ENCODE measurements at regions not wholly inside any gene's neighbourhood (a gene's known extent, or its start where the extent isn't known, plus 50 kb on each side); places are given as distances from the start of the nearest gene placed in this dataset.
"Not testable (repeated sequence)": the region's sequence is repeated elsewhere in the genome, so short reads cannot be mapped to it uniquely, and the experiment has no call there.

DNA sequence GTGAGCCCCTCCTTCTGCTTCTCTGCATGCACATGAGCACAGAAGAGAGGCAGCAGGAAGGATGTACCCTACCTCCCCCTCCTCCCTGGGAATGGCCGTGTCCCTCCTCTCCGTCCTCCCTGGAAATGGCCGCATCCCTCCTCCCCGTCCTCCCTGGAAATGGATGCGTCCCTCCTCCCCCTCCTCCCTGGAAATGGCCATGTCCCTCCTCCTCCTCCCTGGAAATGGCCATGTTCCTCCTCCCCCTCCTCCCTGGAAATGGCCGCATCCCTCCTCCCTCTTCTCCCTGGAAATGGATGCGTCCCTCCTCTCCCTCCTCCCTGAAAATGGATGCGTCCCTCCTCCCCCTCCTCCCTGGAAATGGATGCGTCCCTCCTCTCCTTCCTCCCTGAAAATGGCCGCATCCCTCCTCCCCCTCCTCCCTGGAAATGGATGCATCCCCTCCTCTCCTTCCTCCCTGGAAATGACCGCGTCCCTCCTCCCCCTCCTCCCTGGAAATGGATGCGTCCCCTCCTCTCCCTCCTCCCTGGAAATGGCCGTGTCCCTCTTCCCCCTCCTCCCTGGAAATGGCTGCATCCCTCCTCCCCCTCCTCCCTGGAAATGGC, 428.6 kb downstream of the AACS start:
- DNase-seq (ENCODE audit: low read depth): no peak

- no peak for DNase-seq (ENCODE audit: low read depth)
Measured at GRCh38 chr12:125503128-125503527, 437.9 kb downstream of the AACS start.

- no peak for DNase-seq (ENCODE audit: low read depth)
Measured at GRCh38 chr12:125509195-125509594, 444.0 kb downstream of the AACS start.

GRCh38 chr12:125512541-125513298, 447.5 kb downstream of the AACS start:
- no peak for DNase-seq (ENCODE audit: low read depth)

GRCh38 chr12:125515887-125516286, 450.7 kb downstream of the AACS start:
- DNase-seq (ENCODE audit: low read depth): no peak

GRCh38 chr12:125518074-125518473, 452.8 kb downstream of the AACS start:
- DNase-seq (ENCODE audit: low read depth): no peak

DNA sequence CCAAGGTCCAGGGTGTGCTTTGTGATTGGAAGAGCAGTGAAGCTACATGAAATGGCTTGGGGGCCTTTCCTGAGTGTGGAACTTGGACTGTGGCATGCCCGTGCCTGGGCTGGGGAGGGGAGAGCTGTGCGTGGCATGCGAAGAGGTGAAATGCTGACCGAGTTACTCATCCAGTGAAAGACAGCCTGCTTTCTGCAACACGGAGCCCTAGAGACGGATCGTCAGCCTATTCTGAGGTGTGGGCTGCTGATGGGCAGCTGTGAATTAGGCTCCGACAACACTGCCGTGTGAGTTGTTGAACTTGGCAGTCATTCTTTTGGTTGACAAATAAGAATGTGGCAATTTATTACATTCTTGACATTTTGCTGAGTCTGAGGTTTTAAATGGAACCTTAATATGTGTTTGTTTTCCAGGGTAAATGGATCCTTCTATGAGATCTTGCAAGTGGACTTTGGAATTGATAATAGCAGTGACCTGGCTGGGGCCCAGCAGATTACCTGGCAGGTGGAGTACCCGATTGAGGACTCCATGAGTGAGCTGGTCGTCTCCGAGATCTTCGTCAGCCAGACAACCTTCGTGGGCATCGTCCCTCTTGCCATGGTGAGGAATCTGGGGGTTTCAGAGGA, 453.9 kb downstream of the AACS start:
- no peak for DNase-seq (ENCODE audit: low read depth)

GRCh38 chr12:125525879-125526278, 460.6 kb downstream of the AACS start:
- no peak for DNase-seq (ENCODE audit: low read depth)

GRCh38 chr12:125528281-125528680, 463.0 kb downstream of the AACS start:
- no peak for DNase-seq (ENCODE audit: low read depth)

DNA sequence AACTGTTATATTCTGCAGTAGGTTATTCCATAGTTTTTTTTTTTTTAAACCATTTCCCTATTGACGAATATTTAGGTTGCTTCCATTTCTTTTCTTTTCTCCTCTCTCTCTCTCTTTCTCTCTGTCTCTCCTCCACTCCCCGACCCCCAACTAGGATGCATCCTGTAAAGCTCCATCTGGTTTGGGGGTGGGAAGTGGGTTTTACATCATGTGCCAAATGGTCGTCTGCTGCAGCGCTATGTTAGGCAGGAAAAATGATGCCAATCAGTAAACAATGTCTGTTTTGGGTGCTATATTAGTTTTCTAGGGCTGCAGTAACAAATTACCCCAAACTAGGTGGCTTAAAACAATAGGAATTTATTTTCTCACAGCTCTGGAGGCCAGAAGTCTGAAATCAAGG, 465.0 kb downstream of the AACS start:
- DNase-seq (ENCODE audit: low read depth): no peak

DNA sequence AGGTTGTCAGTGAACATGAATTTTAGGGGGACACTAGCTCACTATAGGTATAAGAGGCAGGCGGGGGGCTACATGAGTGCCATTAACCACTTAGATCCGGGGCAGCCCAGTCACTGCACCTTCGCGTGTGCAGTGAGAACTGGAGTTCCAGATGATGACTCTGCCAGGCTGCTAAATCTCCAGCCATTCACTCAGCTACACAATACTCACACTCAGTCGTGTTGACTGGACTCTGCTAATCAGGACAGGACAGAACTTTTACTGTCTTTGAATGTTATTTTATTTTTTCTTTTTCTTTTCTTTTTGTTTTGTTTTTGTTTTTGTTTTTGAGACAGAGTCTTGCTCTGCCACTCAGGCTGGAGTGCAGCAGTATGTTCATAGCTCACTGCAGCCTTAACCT, 465.6 kb downstream of the AACS start:
- DNase-seq (ENCODE audit: low read depth): no peak

DNA sequence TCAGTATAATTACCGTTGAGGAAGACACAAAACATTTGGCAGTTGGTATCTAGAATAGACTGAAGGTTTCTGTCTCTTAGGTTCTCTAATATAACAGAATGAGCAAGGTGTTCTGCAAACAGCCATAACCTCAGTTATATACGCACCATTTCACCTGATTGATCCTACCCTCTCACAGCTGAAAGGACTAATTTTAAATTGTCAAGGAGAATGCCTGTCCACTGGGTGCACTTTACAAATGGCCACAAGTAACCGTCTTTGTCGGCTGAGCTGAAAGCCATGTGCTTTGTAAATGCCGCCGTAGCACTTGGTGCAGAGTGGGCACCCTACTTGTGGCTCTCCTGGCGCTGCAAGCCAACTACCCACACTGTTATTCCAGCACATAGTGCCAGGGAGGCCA, 466.3 kb downstream of the AACS start:
- DNase-seq (ENCODE audit: low read depth): no peak

- no peak for DNase-seq (ENCODE audit: low read depth)
Measured at GRCh38 chr12:125533434-125534029, 468.3 kb downstream of the AACS start.

DNA sequence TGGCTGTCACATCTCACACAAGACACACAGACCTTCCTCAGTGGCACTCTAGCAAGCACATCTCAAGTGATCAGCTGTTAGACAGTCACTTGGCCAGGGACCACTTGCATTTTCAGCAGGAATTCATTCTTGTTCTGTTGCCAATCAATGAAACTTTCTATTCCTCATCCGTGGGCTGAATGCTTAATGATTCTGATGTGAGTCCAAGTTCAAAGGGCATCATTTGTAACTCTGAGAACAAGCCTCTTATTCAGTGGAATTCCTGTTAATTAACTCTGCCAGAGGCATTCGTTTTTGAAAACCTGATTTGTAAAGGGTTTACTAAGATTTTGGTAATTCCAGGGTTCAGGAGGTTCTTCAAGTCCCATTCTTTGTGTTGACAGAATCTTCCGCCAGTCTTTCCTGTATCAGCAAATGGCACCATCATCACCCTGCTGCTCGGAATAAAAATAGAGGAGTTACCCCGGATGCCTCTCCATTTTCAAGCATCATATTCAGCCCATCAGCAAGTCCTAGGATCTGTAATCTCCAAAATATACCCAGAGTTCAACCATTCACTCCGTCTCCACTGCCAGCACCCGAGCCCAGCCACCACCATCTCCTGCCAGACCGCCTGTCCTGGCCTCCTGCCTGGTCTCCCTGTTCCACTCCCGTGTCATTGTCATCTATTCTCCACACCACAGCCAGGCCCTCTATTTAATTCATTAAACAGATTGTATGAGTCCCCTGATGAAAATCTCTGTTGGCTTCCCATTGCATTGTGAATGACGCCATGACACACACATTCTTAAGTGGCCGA, 473.4 kb downstream of the AACS start:
- DNase-seq (ENCODE audit: low read depth): no peak

- no peak for DNase-seq (ENCODE audit: low read depth)
Measured at GRCh38 chr12:125540580-125541204, 475.5 kb downstream of the AACS start.

DNA sequence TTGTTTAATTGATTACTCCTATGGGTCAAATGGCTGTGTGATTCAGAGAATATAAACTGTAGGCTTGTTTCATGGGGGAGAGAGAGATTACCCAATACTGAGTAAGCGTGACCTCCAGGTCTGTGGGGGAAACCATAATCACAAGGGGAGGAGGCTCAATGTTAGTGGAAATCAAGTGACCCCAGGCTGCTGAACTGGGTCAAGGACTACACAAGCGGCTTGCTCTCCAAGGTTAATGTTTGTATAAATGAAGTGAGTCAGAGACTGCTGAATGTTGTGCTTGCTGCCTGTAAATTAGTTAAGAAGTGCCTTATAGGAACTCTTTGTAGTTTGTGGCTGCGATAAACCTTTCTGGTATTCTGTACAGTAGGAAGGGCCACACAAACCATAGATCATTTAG, 479.7 kb downstream of the AACS start:
- DNase-seq (ENCODE audit: low read depth): no peak

- no peak for DNase-seq (ENCODE audit: low read depth)
Measured at GRCh38 chr12:125549171-125549570, 483.9 kb downstream of the AACS start.

DNA sequence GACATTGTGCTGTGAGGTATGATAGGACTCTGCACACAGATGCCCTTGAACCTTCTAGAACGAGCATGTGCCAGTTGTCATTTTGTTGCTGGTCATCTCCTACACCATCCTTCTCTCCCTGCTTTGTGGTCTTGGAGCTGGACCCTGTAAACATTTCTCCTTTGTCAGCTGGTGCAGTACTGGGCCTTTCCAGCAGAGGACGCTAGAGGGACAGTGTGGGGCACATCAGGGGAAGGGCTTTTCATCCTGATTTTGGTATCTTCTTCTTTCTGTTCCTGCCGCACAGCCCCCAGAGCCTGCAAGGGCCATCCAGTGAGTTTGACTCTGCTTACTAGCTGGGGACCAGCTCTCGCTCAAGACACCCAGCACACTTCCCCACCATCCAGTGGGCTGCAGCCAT, 484.6 kb downstream of the AACS start:
- DNase-seq (ENCODE audit: low read depth): no peak

DNA sequence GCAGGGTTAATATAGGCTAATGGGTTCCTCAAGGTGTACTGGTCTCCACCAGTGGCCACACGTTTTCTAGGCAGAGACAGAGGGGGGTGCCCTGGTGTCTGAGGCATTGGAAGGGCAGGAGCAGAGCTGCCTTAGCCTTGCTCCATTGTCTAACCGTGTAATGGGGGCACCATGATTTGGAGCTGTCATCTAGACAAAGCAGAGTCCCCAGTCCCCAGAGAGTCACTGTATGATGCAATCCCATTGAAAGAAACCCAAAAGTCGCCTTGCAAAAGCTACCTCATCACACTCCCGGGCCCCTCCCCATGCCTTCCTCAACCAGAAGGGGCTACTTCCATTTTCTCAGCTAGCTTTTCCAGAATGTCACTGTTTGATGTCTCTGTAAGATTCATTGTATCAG, 487.1 kb downstream of the AACS start:
- no peak for DNase-seq (ENCODE audit: low read depth)

DNA sequence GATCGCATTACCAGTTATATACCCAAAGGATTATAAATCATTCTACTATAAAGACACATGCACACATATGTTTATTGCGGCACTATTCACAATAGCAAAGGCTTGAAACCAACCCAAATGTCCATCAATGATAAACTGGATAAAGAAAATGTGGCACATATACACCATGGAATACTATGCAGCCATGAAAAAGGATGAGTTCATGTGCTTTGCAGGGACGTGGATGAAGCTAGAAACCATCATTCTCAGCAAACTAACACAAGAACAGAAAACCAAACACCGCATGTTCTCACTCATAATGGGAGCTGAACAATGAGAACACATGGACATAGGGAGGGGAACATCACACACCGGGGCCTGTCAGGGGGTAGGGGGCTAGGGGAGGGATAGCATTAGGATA, 495.8 kb downstream of the AACS start:
- DNase-seq (ENCODE audit: low read depth): not testable (repeated sequence)

DNA sequence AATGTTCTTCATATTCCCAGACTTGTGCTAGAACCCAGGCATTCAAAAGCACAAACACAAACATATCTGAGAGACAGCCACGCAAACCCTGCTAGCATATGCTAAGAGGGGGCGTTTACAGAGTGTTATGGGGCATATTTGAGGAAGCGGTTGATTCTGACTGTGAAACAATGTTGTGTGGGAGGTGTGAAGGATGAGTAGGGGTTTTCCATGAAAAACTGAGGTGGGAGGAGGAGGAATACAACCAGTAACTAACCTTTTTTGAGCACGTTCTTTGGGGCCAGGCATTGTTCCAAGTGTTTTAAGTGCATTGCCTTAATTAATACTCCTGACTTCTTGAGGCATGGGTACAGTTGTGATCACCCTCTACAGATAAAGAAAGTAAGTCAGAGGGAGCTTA, 499.5 kb downstream of the AACS start:
- no peak for DNase-seq (ENCODE audit: low read depth)

DNA sequence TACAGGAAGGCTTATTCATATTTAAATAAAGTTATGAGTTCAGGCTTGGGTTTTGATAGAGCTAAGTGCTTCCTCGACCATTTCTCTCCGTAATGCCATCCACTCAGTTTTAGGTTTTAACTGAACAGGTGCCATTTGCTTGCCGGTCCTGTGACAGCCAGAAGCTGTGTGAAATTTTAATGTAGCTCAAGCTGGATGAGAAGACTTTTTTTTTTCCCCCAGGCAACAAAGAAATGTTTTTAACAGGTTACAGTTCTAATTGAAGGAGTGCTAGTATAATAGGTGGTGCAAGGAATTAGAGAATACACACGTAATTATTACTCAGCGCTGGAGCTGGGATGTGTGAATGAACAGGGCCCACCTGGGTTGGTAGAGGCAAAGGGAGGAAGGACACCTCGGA, 502.3 kb downstream of the AACS start:
- DNase-seq (ENCODE audit: low read depth): no peak
